NCI-H1417 treated with DMSO at 0.1 percent for 48 hours (cell line): ENCODE measurements at regions not wholly inside any gene's neighbourhood (a gene's known extent, or its start where the extent isn't known, plus 50 kb on each side); places are given as distances from the start of the nearest gene placed in this dataset.
"Not testable (repeated sequence)": the region's sequence is repeated elsewhere in the genome, so short reads cannot be mapped to it uniquely, and the experiment has no call there.

ENCODE experiments used
- DNase-seq: peaks from one replicate; lab custom pipeline; 2025; lab: John Stamatoyannopoulos, UW

DNA sequence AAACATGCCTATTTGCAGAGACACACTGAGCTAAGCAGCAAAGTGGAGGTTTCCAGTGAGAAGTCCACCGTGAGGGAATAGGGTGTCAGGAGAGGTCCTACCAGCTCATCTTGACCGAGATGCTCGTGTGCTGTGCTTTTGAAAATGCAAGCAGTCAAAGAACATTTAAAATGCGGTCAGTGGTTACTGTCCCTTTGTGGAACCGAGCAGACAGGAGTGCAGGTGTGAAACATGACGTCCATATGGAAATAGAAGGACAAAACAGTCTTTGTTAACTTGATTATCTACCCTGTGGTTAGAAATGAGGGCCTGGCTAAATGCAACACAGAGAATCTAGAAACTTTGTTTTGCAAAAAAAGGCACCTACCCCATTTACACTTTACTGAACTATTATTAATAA lies 473.3 kb downstream of the SPATA31A6 start:
- not testable (repeated sequence) for DNase-seq

DNA sequence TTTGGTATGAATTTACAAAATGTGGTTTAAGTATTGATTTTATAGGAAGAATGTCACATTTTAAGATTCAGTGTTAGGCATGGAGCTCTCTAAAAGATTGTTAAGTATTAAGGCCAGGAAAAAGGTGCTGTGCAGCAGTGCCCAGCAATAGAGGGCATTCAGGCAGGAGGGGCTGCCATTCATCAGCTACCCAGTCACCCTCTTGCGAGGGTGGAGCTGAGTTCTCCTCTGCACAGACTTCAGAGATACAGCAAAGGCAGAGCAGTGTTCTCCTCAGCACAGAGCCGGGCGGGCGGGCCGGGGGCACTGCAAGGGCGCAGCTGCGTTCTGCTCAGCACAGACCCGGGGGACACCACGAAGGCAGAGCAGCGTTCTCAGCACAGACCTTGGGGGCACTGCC lies 474.0 kb downstream of the SPATA31A6 start:
- DNase-seq: not testable (repeated sequence)

DNA sequence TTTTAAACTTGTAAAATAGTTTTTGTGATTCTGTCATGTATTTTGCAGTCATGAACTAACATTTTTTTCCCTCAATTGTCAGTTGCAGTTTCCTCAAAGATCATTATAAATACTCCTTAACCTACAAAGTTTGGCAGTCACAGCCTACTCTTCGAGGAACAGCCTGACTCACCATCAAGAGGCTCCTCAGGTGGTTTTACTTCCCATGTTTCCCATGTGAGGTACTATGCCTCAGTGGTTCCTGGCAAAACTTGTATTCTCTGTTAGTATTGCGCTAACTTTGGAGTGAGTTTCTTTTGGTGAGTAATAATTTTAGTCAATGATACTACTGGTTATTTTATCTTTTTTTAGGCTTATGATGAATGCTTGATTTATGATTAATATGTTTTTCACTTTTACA lies 513.7 kb downstream of the SPATA31A6 start:
- DNase-seq: not testable (repeated sequence)

DNA sequence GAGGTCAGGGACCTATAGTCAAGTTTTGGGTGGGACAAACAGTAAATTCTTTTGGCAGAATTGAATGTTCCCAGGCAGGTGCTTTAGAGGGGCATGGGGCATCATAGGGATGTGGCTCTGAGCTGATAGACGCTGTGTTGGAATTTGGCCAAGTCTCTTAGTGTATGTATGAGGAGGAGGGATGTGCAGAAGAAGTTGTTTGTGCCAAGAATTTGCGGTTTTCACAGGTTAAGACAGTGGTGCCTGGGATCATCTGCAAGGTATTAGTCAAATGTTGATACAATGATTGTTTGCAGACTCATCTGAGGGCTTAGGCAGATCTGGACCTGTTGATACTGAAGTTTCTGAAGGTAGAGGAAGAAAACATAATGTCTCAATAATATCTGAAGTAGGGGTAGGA lies 519.4 kb downstream of the SPATA31A6 start:
- DNase-seq: not testable (repeated sequence)

DNA sequence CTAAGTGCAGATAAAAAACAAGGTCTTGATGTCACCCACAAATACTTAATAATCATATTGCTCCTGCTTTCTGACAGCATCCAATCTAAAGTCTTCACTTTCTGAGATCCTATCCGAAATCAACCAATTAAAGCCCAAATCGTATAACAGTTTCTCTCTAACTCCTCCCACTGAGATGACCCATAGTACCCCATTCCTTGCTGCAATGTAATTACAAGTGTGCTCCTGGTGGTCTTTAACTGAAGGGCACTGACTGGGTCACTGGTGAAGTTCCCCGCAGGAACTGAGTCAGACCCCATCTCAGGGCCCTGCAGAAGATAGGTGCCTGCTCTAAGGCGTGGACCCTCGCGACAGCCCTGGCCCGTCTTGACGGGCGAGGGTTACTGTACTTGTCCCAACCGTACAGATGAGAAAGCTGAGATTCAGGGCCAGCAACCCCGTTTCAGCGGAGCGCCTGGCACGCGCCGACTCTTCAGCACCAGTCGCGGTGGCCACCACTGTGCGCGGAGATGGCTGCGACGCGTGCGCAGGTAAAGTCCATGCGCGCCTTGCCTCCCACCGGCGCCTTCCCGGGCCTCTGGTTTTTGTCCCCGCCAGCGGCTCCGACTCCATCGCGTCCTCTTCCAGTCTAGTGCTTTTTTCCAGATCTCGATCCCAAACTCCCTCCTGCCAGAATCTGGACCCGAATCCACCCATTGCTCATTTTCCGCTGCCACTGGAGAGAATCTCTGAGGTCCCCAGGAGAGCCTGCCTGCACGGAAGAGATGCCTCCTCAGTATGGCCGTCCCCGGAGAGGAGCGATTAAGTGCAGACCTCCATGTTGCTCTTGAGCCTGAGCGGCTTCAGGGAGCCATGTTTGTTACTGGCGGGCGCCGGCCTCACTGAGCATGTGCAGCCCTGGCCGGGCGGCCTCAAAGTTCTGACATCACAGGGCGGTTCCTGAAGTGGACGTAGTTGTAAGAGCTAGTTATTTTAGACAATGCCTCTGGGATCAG lies 541.7 kb downstream of the SPATA31A6 start:
- DNase-seq: not testable (repeated sequence)

DNA sequence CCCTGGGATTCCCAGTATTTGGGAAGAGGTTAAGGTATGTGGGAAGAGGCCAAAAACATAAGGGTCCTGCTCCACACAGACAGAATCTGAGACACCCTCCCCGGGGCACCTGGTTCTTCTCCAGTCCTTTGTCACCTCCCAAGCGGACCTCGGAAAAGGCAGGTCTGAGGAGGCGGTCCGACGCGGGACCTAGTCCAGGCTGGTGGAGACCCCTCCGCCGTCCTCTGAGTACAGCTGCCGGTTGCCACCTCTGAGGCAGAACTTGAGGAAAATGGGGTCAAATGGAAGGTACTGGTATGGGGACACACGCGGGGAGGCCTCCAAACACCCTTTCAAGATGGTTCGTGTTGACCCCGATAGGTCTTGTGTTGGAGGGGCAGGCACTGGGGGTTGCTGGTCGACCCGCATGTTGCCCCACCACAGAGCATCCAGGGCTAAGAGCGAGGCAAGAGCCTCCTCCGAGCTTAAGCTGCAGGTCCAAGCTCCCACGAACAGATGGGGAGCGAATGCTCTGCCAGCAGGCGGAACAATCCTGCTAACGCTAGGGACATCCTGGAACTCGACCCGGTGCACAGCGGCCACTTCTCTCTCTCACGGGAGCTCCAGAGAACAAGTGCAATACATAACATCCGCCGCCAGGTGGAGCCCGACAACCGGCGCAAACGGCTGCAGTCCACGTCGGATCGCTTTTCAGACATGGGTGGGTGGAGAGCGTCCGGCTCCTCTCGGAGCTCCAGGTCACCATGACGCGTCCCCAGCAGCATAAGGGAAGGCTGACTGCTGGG lies 559.8 kb downstream of the SPATA31A6 start:
- DNase-seq: peak; percentile 4

DNA sequence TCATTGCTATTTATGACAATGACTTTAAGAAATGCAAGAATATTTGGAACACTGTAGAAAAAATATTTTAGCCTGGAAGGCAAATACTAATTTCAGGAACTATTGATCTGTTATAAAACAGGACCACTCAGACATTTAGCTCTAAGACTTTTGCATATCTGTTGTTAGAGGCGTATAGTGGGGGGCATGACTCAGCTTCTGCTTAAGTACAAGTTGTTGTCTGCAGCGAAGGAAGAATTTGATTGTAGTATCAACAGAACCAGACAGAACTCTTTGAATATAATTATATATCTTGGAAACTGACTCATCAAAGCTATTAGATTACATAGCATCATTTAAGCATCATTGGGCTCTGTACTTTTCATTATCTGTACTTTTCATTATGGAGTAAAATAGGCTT lies 573.8 kb downstream of the SPATA31A6 start:
- not testable (repeated sequence) for DNase-seq

DNA sequence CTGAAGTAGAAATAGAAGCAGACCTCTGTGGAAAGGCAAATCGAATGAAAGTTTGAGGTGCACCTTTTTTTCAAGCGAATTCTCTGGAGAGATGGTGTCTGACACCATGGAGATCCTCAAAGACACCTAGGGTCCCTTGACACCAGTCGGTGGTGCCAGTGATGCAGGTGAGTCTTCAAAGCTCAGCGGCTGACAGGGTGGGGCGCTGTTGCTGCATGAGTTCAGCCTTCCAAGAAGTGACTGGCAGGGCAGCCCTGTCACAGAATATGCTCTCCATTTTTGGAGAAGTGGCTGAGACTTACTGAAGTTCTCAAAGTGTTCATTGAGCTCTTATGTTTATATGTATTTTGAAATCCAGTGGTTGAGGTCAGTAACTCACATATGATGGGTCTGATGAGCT lies 575.9 kb downstream of the SPATA31A6 start:
- not testable (repeated sequence) for DNase-seq

DNA sequence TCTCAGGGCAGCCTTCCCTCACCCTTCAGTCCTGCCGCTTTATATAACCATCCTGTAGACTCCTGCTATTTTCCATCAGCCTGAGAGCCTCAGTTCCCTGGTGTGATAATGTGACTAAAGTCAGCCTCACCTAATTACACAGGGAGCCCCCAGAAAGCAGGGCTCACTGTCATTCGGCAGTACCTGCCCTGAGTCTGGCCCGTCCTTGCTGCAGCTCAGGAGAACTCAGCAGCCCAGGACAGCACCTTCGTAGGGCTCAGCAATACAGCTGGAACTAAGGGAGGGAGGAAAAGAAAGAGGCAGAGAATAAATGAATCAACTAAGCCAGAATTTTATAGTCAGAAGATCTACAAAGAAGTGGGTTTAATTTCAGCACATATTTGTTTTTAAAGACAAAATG lies 598.7 kb downstream of the SPATA31A6 start:
- DNase-seq: not testable (repeated sequence)

DNA sequence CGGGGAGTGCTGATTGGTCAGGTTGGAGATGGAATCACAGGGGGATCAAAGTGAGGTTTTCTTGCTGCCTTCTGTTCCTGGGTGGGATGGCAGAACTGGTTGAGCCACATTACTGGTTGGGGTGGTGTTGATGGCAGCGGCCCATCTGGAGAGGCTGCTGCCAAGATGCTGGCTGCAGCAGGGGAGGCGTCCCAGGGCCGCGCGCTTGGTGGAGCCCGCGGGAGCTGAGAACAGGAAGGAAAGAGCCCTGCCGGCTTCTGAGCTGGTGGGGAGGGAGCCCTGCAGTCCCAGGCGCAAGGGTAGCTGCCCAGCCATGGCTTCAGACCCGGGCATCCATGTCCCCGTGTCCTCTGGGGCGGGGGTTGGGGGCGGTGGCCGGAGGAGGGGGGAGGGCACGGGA lies 609.3 kb downstream of the SPATA31A6 start:
- not testable (repeated sequence) for DNase-seq

DNA sequence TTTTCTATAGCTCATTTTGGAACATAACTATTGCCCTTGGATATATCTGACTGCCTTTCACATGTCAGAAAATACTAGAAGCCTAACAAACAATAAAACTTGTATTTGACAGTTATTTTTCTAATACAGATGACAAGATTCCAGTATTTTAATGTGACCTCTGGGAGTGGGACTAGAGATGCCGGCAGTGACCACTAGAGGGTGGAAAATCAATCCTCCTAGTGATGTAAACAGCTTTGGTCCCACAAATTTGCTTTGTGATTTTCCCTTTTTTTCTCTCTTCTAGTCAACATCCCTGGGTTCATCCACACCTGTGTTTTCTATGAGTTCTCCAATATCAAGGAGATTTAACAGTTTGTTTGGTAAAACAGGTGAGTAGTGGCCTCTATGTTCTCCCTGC lies 615.1 kb downstream of the SPATA31A6 start:
- not testable (repeated sequence) for DNase-seq

DNA sequence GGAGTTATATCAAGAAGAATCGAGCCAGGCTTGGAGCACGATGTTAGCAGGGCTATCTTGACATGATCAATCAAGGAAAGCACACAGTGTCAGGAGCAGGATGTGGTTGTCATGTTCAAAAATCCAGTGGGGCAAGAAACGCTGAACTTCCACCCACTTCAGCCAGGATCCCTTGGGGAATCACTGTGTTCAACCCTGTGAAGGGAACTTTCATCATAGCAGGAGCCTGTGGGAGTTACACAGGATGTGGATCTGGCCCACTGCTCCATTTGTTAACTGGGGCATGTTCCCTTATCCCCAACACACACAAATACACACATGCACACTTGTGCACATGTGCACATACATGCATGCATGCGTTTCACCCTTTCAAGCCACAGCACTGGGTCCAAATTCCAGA lies 619.3 kb downstream of the SPATA31A6 start:
- not testable (repeated sequence) for DNase-seq

DNA sequence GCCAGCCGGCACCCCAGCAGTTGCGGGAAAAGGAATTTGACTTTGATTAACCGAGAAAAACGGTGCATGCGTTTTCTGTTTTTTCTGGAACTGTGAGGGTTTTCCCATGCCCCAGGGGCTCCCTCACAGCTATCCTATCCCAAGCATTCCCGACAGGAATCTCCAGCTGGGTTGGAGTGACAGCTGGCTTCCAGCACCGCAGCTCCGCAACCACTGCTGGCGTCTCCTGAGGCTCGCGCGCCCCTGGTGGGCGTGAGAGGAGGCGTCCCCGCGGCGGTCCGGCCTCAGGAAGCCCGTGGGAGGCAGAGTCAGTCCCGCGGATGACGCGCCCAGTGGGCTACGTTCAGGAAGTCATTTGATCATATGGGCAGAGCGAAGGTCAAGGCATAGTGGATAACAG lies 623.2 kb downstream of the SPATA31A6 start:
- DNase-seq: not testable (repeated sequence)

DNA sequence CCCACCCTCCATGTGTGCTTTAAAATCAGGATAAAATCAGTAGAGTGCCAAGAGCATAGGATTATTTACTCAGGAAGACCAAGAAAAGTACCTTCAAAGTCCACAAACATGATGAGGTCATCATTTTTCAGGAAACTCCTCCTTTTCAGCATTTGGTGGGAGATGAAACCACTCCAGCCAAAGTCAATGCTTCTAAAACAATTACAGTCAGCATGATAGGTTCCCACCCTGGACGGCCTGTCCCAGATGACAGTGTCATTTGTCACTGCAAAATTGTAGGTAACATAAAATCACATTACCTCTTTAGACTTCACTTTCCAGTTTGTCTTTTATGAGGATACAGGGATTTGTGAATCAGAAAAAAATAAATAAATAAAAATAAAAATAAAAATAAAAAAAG lies 638.0 kb downstream of the SPATA31A6 start:
- not testable (repeated sequence) for DNase-seq

DNA sequence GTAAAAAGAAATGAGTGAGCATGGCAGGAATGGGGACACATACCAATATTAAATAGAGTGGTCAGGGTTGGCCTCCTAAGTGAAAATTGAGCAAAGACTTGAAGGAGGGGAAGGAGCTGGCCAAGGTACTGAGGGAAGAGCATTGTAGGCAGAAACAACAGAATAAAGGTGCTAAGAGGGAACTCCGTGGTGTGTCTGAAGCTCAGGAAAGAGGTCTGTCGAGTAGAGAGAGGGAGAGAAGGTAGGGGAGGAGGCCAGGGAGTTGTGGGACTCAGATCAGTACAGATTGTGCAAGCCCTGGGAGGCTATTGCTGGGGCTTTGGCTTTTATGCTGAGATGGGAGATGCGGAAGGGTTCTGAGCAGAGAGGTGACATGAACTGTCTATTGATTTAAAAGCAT lies 664.7 kb downstream of the SPATA31A6 start:
- DNase-seq: not testable (repeated sequence)

DNA sequence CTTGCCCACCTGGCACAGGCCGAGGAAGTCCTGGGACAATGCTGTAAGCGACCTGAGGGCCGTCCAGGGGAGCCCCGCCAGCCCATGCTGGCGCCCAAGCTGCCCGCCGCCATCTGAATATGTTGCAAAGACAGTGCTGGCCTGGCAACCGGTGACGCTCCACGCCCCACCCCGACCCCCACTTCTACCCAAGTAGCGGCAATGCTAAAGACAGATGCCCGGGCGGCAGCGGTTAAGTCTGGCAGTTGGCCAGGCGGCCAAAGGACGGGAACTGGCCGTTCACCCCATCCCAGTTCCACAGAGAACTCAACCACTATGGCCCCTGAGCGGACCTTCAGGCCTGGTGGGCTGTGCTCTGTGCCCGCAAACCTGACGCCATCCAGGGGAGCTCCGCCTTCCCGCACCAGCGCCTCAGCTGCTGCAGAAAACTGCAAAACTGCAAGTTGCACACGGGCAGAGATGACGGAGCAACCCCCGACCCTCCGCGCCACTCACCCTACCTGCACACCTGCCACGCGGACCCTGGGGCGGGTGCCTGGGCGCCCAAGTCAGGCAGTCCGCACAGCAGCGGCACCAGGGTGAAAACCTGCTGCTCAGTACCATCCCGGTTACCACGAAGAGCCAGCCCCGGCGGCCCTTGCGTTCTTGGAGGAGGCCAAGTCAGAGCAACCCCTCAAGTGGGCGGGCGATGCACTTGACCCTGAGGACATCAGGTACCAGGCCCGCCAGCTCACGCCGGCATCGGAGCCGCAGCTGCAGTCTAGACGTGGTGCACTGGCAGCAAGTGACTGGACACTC lies 667.6 kb downstream of the SPATA31A6 start:
- DNase-seq: not testable (repeated sequence)

DNA sequence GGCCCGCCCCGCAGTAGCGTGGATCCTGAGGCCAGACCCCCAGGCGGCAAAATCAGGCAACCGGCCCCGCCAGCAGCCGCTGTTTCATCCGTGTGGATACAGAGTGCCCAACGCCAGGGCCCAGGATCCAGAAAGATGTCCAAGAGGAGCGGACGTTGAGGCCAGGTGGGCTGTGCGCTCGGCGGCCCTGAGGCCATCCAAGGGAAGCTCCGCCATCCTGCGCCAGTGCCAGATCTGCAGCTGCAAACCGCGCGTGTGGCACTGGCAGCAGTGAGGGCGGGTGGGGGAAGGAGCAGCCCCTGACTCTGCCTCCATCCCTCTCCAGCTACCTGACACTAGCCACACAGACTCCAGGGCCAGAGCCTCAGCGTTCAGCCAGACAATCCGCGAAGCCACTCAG lies 668.2 kb downstream of the SPATA31A6 start:
- not testable (repeated sequence) for DNase-seq

DNA sequence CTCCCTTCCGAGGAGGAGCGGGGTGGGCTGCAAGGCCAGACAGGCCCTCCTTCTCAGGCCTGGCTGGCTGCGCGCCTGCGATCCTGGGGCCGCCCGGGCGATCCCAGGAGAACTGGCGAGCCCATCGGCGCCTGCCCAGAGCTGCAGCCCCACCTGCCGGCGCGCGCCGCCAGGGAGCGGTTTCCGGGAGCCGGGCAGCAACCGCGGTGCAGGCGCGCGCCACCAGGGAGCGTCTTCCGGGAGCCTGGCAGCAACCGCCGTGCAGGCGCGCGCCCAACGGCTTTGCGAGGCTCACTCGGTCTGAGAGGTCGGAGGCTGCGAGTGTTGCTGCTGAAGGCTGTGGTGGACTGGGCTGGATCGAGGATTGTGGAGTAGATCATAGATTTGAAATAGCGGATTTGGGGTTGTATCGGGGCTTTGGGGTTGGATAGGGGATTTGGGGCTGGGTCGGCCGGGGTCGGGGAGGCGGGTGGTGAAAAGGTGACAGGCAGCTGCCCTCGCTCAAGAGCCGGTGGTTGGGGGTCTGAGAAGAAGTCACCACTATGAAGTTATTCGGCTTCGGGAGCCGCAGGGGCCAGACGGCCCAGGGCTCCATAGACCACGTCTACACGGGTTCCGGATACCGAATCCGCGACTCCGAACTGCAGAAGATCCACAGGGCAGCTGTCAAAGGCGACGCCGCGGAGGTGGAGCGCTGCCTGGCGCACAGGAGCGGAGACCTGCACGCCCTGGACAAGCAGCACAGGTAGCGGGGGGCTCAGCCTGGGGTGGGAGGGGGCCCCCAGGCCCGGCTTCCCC lies 668.9 kb downstream of the SPATA31A6 start:
- not testable (repeated sequence) for DNase-seq

DNA sequence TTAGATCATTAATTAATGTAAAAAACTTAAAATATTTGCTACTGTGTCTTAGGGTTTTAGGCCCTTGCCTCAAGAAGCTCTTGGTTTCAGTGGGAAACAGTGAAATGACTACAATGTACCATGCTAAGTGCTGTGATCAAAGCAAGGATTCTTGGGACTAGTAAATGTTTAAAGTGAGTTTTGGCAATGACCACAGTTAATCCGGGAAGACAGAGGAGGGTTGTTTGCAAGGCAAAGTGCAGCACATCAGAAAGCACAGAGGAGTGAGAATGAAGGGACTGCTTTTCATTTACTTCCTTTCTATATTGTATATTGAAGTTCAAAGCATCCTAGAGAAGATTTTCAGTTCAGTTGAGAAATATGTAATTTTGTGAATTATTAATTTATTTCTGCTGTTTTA lies 676.7 kb downstream of the SPATA31A6 start:
- not testable (repeated sequence) for DNase-seq

DNA sequence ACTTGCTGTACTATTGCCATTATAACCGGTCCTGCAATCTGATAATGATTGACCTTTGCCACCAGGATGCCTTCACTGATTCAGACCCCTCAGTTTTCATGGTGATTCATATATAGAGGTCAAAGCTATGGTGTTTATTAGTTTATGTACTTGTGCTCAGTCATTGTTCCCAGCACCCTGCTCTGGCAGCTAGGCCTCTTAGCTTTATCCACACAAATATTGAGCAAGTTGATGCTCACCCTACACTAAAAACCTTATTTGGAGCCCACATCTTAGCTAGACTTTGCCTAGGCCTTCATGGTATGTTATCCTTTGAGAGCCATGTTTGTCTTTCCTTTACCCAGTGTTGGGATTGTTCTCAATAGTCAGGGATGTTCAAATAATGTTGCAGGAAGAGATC lies 679.0 kb downstream of the SPATA31A6 start:
- not testable (repeated sequence) for DNase-seq
